Left colon (tissue), 2 donors: ENCODE measurements at regions not wholly inside any gene's neighbourhood (a gene's known extent, or its start where the extent isn't known, plus 50 kb on each side); places are given as distances from the start of the nearest gene placed in this dataset.
"Not testable (repeated sequence)": the region's sequence is repeated elsewhere in the genome, so short reads cannot be mapped to it uniquely, and the experiment has no call there.

Source experiments
- ATAC-seq: fragments of 200-7000 bp; cut with Tn5 transposase; one replicate; pipeline ENCODE4 v1.9.1; 2020; ENCODE audit warnings: mild to moderate bottlenecking, moderate library complexity
- DNase-seq, 2 donors: peaks; one replicate each; pipeline ENCODE4 v3.0.0-alpha.2; 2020
- intact Hi-C, 2 donors: fragments of 100-400 bp; cut with DNase I in 1 of 2; cut with micrococcal nuclease in 1 of 2; formaldehyde crosslinking; loops; one replicate each; pipeline versions ENCODE4 v1.11.2 to v1.14.0; 2022; cut with DNase I, micrococcal nuclease
- donor health status: DM: no; HTN: no; CAD: no.
- donor health status: DM: yes; HTN: yes; CAD: no.

- intact Hi-C loops, result no loop called here
- ATAC-seq, result no peak
- no peak for DNase-seq
These were observed 52.5 kb upstream of the VSTM5 start for GRCh38 chr11:93902921-93903320.

GRCh38 chr11:93903989-93904388 lies 53.6 kb upstream of the VSTM5 start:
- intact Hi-C loops, result no loop called here
- DNase-seq, result no peak
- ATAC-seq, result no peak

- no peak for ATAC-seq
- intact Hi-C loops, result no loop called here
- no peak for DNase-seq
These were observed 54.3 kb upstream of the VSTM5 start for GRCh38 chr11:93904716-93905115.

GRCh38 chr11:93905384-93905783 lies 55.0 kb upstream of the VSTM5 start:
- ATAC-seq (no peak), DNase-seq (no peak)
- intact Hi-C loops, result no loop called here

- ATAC-seq, result no peak
- no peak for DNase-seq
- intact Hi-C loops, result no loop called here
These were observed 56.1 kb upstream of the VSTM5 start for GRCh38 chr11:93906486-93906885.

- intact Hi-C loops, result no loop called here
- ATAC-seq, result no peak
- DNase-seq, result no peak
These were observed 57.5 kb upstream of the VSTM5 start for GRCh38 chr11:93907901-93908300.

GRCh38 chr11:93908689-93909088 lies 58.3 kb upstream of the VSTM5 start:
- no peak for ATAC-seq
- no peak for DNase-seq
- intact Hi-C loops, result no loop called here

- intact Hi-C loops, result no loop called here
- DNase-seq (no peak), ATAC-seq (no peak)
These were observed 67.3 kb upstream of the VSTM5 start for GRCh38 chr11:93917673-93918072.

GRCh38 chr11:93921695-93922468 lies 71.5 kb upstream of the VSTM5 start:
- DNase-seq, result peak in 1 of 2 donors; percentile 13
- intact Hi-C loops, result no loop called here
- ATAC-seq, result peak; percentile 60

GRCh38 chr11:93922830-93923229 lies 72.4 kb upstream of the VSTM5 start:
- ATAC-seq (peak; percentile 25), DNase-seq (no peak)
- intact Hi-C loops, result no loop called here

- ATAC-seq, DNase-seq, intact Hi-C loops: not testable (repeated sequence)
These were observed 75.7 kb upstream of the VSTM5 start for GRCh38 chr11:93926099-93926498.

GRCh38 chr11:93929407-93929806 lies 79.0 kb upstream of the VSTM5 start:
- no peak for ATAC-seq
- intact Hi-C loops, result no loop called here
- no peak for DNase-seq

GRCh38 chr11:93933230-93933629 lies 82.8 kb upstream of the VSTM5 start:
- no peak for ATAC-seq
- DNase-seq, result no peak
- intact Hi-C loops, result no loop called here

- intact Hi-C loops, result no loop called here
- DNase-seq (no peak), ATAC-seq (no peak)
These were observed 85.3 kb upstream of the HEPHL1 start for GRCh38 chr11:93935826-93936225.

GRCh38 chr11:93936460-93936859 lies 84.7 kb upstream of the HEPHL1 start:
- ATAC-seq (no peak), DNase-seq (no peak)
- intact Hi-C loops, result no loop called here

- intact Hi-C loops, result no loop called here
- DNase-seq (no peak), ATAC-seq (no peak)
These were observed 81.9 kb upstream of the HEPHL1 start for GRCh38 chr11:93939084-93939760.

GRCh38 chr11:93940395-93940794 lies 80.8 kb upstream of the HEPHL1 start:
- intact Hi-C loops, result no loop called here
- no peak for ATAC-seq

GRCh38 chr11:93942176-93942575 lies 79.0 kb upstream of the HEPHL1 start:
- DNase-seq (no peak), ATAC-seq (no peak)
- intact Hi-C loops, result no loop called here

More at GRCh38 chr11:93940395-93940794, 80.8 kb upstream of the HEPHL1 start:
- DNase-seq, result no peak

GRCh38 chr11:93945596-93945995 lies 75.6 kb upstream of the HEPHL1 start:
- ATAC-seq, result no peak
- no peak for DNase-seq
- intact Hi-C loops, result no loop called here

- DNase-seq (no peak), ATAC-seq (no peak)
- intact Hi-C loops, result no loop called here
These were observed 68.9 kb upstream of the HEPHL1 start for GRCh38 chr11:93952082-93952780.
